ENCODE measurements at regions not wholly inside any gene's neighbourhood (a gene's known extent, or its start where the extent isn't known, plus 50 kb on each side); places are given as distances from the start of the nearest gene placed in this dataset.

GRCh38 chr5:28143519-28143918 is 1105.1 kb upstream of the CDH9 start:
- POLR2A ChIA-PET, result no interaction called here
- peaks cover 3% of the 10 kb centered on the region; the same call in 1 of the 2 replicates for H3K9me3 ChIP-seq (ENCODE audit: control insufficient read depth, insufficient read depth, low read length)
- no peaks in the 10 kb centered on the region for H3K27me3 ChIP-seq (ENCODE audit: control insufficient read depth, insufficient read depth, low read length)
- H3K4me3 ChIP-seq (ENCODE audit: low read depth, low read length), result no peak overlapping the region
- no peak for TF ChIP-seq CTCF (IDR thresholded peaks at IDR 0.05; ENCODE audit: low read depth, low read length)
- DNase-seq (ENCODE audit: low read depth, low spot score), result no peak
- CTCF ChIA-PET, result no interaction called here
- no peak overlapping the region for H3K27ac ChIP-seq (ENCODE audit: low read depth, low read length)

- no peak for TF ChIP-seq CTCF (IDR thresholded peaks at IDR 0.05; ENCODE audit: low read depth, low read length)
- DNase-seq (ENCODE audit: low read depth, low spot score), result no peak
- CTCF ChIA-PET, result no interaction called here
Observed at GRCh38 chr5:28132151-28132550, 1093.8 kb upstream of the CDH9 start.

GRCh38 chr5:28117691-28118090 is 1079.3 kb upstream of the CDH9 start:
- POLR2A ChIA-PET, result no interaction called here
- no peak for TF ChIP-seq CTCF (IDR thresholded peaks at IDR 0.05; ENCODE audit: low read depth, low read length)
- no peak overlapping the region for H3K4me3 ChIP-seq (ENCODE audit: low read depth, low read length)
- peaks cover 8% of the 10 kb centered on the region for H3K9me3 ChIP-seq (ENCODE audit: control insufficient read depth, insufficient read depth, low read length)
- CTCF ChIA-PET, result no interaction called here
- no peaks in the 10 kb centered on the region for H3K27me3 ChIP-seq (ENCODE audit: control insufficient read depth, insufficient read depth, low read length)
- DNase-seq (ENCODE audit: low read depth, low spot score), result no peak
- H3K27ac ChIP-seq (ENCODE audit: low read depth, low read length), result no peak overlapping the region

More at GRCh38 chr5:28132151-28132550, 1093.8 kb upstream of the CDH9 start:
- H3K9me3 ChIP-seq (ENCODE audit: control insufficient read depth, insufficient read depth, low read length), result no peaks in the 10 kb centered on the region
- POLR2A ChIA-PET, result no interaction called here
- no peak overlapping the region for H3K4me3 ChIP-seq (ENCODE audit: low read depth, low read length)
- H3K27ac ChIP-seq (ENCODE audit: low read depth, low read length), result no peak overlapping the region
- no peaks in the 10 kb centered on the region for H3K27me3 ChIP-seq (ENCODE audit: control insufficient read depth, insufficient read depth, low read length)

- CTCF ChIA-PET, result no interaction called here
- H3K27me3 ChIP-seq (ENCODE audit: control insufficient read depth, insufficient read depth, low read length), result no peaks in the 10 kb centered on the region
- no peak for DNase-seq (ENCODE audit: low read depth, low spot score)
- H3K9me3 ChIP-seq (ENCODE audit: control insufficient read depth, insufficient read depth, low read length), result peaks cover 8% of the 10 kb centered on the region
- TF ChIP-seq CTCF (IDR thresholded peaks at IDR 0.05; ENCODE audit: low read depth, low read length), result no peak
- POLR2A ChIA-PET, result no interaction called here
- no peak overlapping the region for H3K4me3 ChIP-seq (ENCODE audit: low read depth, low read length)
- no peak overlapping the region for H3K27ac ChIP-seq (ENCODE audit: low read depth, low read length)
Observed at GRCh38 chr5:28117273-28117672, 1078.9 kb upstream of the CDH9 start.

GRCh38 chr5:28110781-28111180 is 1072.4 kb upstream of the CDH9 start:
- ChIA-PET CTCF (no interaction called here), POLR2A (no interaction called here)
- H3K27me3 ChIP-seq (ENCODE audit: control insufficient read depth, insufficient read depth, low read length), result no peaks in the 10 kb centered on the region

More at GRCh38 chr5:28110781-28111180, 1072.4 kb upstream of the CDH9 start:
- no peak for TF ChIP-seq CTCF (IDR thresholded peaks at IDR 0.05; ENCODE audit: low read depth, low read length)
- Histone ChIP-seq H3K27ac (ENCODE audit: low read depth, low read length) (no peak overlapping the region), H3K4me3 (ENCODE audit: low read depth, low read length) (no peak overlapping the region), H3K9me3 (ENCODE audit: control insufficient read depth, insufficient read depth, low read length) (peaks cover 11% of the 10 kb centered on the region)
- DNase-seq (ENCODE audit: low read depth, low spot score), result no peak
